ENCODE measurements at regions not wholly inside any gene's neighbourhood (a gene's known extent, or its start where the extent isn't known, plus 50 kb on each side); places are given as distances from the start of the nearest gene placed in this dataset.

GRCh38 chr9:27717991-27718390, 144.7 kb upstream of the C9orf72 start:
- Histone ChIP-seq H2BK20ac (ENCODE audit: low read length) (no peak overlapping the region), H3K56ac (replicated peaks; ENCODE audit: insufficient read length, low read depth, low read length) (no peak overlapping the region), H2BK12ac (ENCODE audit: low read depth, low read length) (no peak overlapping the region), H2BK5ac (ENCODE audit: low read depth, low read length) (no peak overlapping the region), H3K9ac (replicated peaks in 1 of 4; ENCODE audit: extremely low read depth in 1 of 4, low read depth in 3 of 4, low read length in 3 of 4) (no peak overlapping the region), H2AK5ac (ENCODE audit: low read depth, low read length) (no peak overlapping the region), H4K8ac (ENCODE audit: extremely low read depth, insufficient read depth, low read length) (no peak overlapping the region), H2AFZ (ENCODE audit: low read length) (no peak overlapping the region), H3K9me3 (ENCODE audit: insufficient read depth in 2 of 2, low read depth in 1 of 2, low read length in 1 of 2) (no peaks in the 10 kb centered on the region), H3K14ac (ENCODE audit: insufficient read length) (no peak overlapping the region), H3K23me2 (ENCODE audit: low read depth, low read length) (no peaks in the 10 kb centered on the region), H3K27me3 (replicated peaks in 1 of 4; ENCODE audit: control insufficient read depth in 3 of 4, extremely low read depth in 1 of 4, insufficient read depth in 3 of 4, low read length in 3 of 4) (no peaks in the 10 kb centered on the region), H3K4me2 (ENCODE audit: insufficient read depth in 1 of 2, low read depth in 2 of 2, low read length in 2 of 2) (no peak overlapping the region), H3K23ac (ENCODE audit: insufficient read length) (no peak overlapping the region), H4K5ac (ENCODE audit: insufficient read length, low read depth, low read length) (no peak overlapping the region), H2BK15ac (ENCODE audit: low read length) (no peak overlapping the region), H4K91ac (replicated peaks; ENCODE audit: insufficient read length, low read length) (no peak overlapping the region), H4K20me1 (replicated peaks in 1 of 2; ENCODE audit: control insufficient read depth in 1 of 2, insufficient read depth in 2 of 2, low read length in 2 of 2) (no peaks in the 10 kb centered on the region), H3K36me3 (ENCODE audit: control insufficient read depth in 2 of 4, insufficient read depth in 4 of 4, low read length in 3 of 4) (no peaks in the 10 kb centered on the region), H2BK120ac (replicated peaks; ENCODE audit: low read depth, low read length) (no peak overlapping the region), H3K27ac (ENCODE audit: low read depth, low read length) (no peak overlapping the region), H3K4me3 (ENCODE audit: extremely low read depth in 1 of 4, insufficient read depth in 2 of 4, low read depth in 3 of 4, low read length in 4 of 4) (no peak overlapping the region), H3K18ac (ENCODE audit: extremely low read depth, low read length) (no peak overlapping the region), H3K4me1 (replicated peaks in 1 of 4; ENCODE audit: control insufficient read depth in 3 of 4, insufficient read depth in 4 of 4, low read length in 3 of 4) (no peaks in the 10 kb centered on the region), H3K79me1 (ENCODE audit: low read depth, low read length) (no peaks in the 10 kb centered on the region), H3K79me2 (ENCODE audit: control insufficient read depth in 1 of 2, insufficient read depth in 2 of 2, low read length in 2 of 2) (no peaks in the 10 kb centered on the region), H3K4ac (replicated peaks; ENCODE audit: insufficient read length, low read depth, low read length) (no peak overlapping the region)
- 90% methylated on average over 2 of the region's 2 CpGs; no CpG with 5 or more reads in 1 of the 2 experiments for WGBS, 2 experiments (ENCODE audit: extremely low coverage in 1 of 2, insufficient coverage in 1 of 2, insufficient read length in 1 of 2, insufficient replicate concordance in 2 of 2, low coverage in 1 of 2, low lambda C conversion rate in 2 of 2, missing lambda C conversion rate in 1 of 2)
- ChIA-PET CTCF (ENCODE audit: partially characterized antibody) (interaction anchor here (1.1 to 2.5 kb wide), 2 partner anchors 39 to 355 kb away, joined by 3 to 11 read pairs; no protein-coding TSS in a partner anchor), POLR2A (ENCODE audit: partially characterized antibody) (interaction anchor here (0.6 kb wide), 1 partner anchor 44 kb away, joined by 4 read pairs; no protein-coding TSS in a partner anchor)
- DNase-seq (ENCODE audit: low read depth in 1 of 2, low spot score in 2 of 2) (no peak), FAIRE-seq (no peak)
- TF ChIP-seq CHD1 (IDR thresholded peaks at IDR 0.05; ENCODE audit: low read depth, low read length), result no peak
